HCT116 (cell line): ENCODE measurements at regions not wholly inside any gene's neighbourhood (a gene's known extent, or its start where the extent isn't known, plus 50 kb on each side); places are given as distances from the start of the nearest gene placed in this dataset.
A peak's percentile ranks its signal among the peaks of the same experiment; 100 is the strongest.

Source experiments
- ATAC-seq: fragments of 200-7000 bp; cut with Tn5 transposase; 2 replicates; pipeline ENCODE4 v1.9.1; 2020; ENCODE audit warnings: mild to moderate bottlenecking, moderate library complexity
- BruUV-seq: library from RNA; stranded (reverse); fragments of 400-500 nt; replicated peaks from 2 replicates; lab custom pipeline; 2021; lab: Mats Ljungman, UMichigan
- CTCF ChIA-PET: fragments of 300-600 bp; sonication (Branson Sonifier 250); formaldehyde crosslinking; loops from one replicate; lab custom pipeline; 2021; ENCODE audit warnings: antibody characterized with exemption; lab: Charles Lee
- POLR2A ChIA-PET: fragments of 300-600, 350-600 bp; sonication (Branson Sonifier 250); formaldehyde crosslinking; loops from one replicate; lab custom pipeline; 2021; ENCODE audit warnings: antibody characterized with exemption; lab: Charles Lee
- RAD21 ChIA-PET, 2 experiments: fragments of 300-600 bp; sonication (Branson Sonifier 250); formaldehyde crosslinking; loops; one replicate each; lab custom pipeline; 2023; ENCODE audit warnings: low total read pairs in 2 of 2; ENCODE audit not compliant: uncharacterized antibody in 2 of 2, unreplicated experiment in 2 of 2, low non-redundant PET in 1 of 2; lab: Charles Lee
- DNase-seq: peaks from one replicate; pipeline ENCODE4 v3.0.0-alpha.2; 2010; ENCODE audit warnings: low read depth, low spot score
- H2AFZ ChIP-seq: fragments of 200-600 bp; shearing (Covaris generic), sonication (generic); 2 replicates; pipeline ENCODE4 v1.6.1; 2017; ENCODE audit warnings: low read depth, mixed run types, mixed read lengths, antibody characterized with exemption, low read length; ENCODE audit not compliant: poor library complexity, severe bottlenecking
- H3K27ac ChIP-seq: 2 replicates; pipeline ENCODE4 v1.5.1; 2012; ENCODE audit warnings: low read depth, low read length
- H3K27me3 ChIP-seq: fragments of 200-600 bp; sonication (generic); 2 replicates; pipeline ENCODE4 v1.6.1; 2016; ENCODE audit warnings: mixed run types, low read length, mixed read lengths; ENCODE audit not compliant: insufficient read depth
- H3K36me3 ChIP-seq, 2 experiments: fragments of 200-500 bp in 1 of 2; fragments of 200-600 bp in 1 of 2; sonication (Bioruptor generic) in 1 of 2; sonication (generic) in 1 of 2; 2 replicates each; pipeline versions ENCODE4 v1.5.1 to v1.6.1; 2014 to 2016; ENCODE audit warnings: low read length in 2 of 2, inconsistent platforms in 1 of 2, mixed read lengths in 1 of 2, mixed run types in 1 of 2; ENCODE audit not compliant: insufficient read depth in 2 of 2, control insufficient read depth in 1 of 2
- H3K4me1 ChIP-seq, 2 experiments: fragments of 200-600 bp in 1 of 2; sonication (generic) in 1 of 2; 2 replicates each; pipeline versions ENCODE4 v1.5.1 to v1.6.1; 2012 to 2017; ENCODE audit warnings: low read length in 2 of 2, inconsistent platforms in 1 of 2, mild to moderate bottlenecking in 1 of 2, mixed read lengths in 1 of 2, mixed run types in 1 of 2, moderate library complexity in 1 of 2; ENCODE audit not compliant: insufficient read depth in 2 of 2, control insufficient read depth in 1 of 2
- H3K4me2 ChIP-seq: fragments of 200-600 bp; sonication (generic); 2 replicates; pipeline ENCODE4 v1.6.1; 2017; ENCODE audit warnings: mixed run types, low read length, mixed read lengths
- H3K4me3 ChIP-seq, 2 experiments: fragments of 200-600 bp in 1 of 2; sonication (generic) in 1 of 2; replicated peaks in 1 of 2; 2 replicates each; pipeline ENCODE4 v1.5.1; 2011 to 2016; ENCODE audit warnings: low read length in 2 of 2, control low read depth in 1 of 2, low read depth in 1 of 2, mild to moderate bottlenecking in 1 of 2, mixed read lengths in 1 of 2, mixed run types in 1 of 2
- H3K79me2 ChIP-seq: fragments of 200-600 bp; sonication (generic); 2 replicates; pipeline ENCODE4 v1.6.1; 2017; ENCODE audit warnings: mild to moderate bottlenecking, mixed run types, low read length, moderate library complexity, mixed read lengths; ENCODE audit not compliant: insufficient read depth
- H3K9ac ChIP-seq: fragments of 200-600 bp; sonication (generic); 2 replicates; pipeline ENCODE4 v1.6.1; 2016; ENCODE audit warnings: low read length, mixed read lengths
- H3K9me2 ChIP-seq: fragments of 200-600 bp; sonication (generic), shearing (Covaris generic); 2 replicates; pipeline ENCODE4 v1.6.1; 2017; ENCODE audit warnings: mixed run types, mild to moderate bottlenecking, moderate library complexity; ENCODE audit not compliant: insufficient read depth
- H3K9me3 ChIP-seq, 2 experiments: fragments of 200-500 bp in 1 of 2; fragments of 200-600 bp in 1 of 2; sonication (Bioruptor generic) in 1 of 2; sonication (generic) in 1 of 2; 2 replicates each; pipeline ENCODE4 v1.6.1; 2014 to 2017; ENCODE audit warnings: low read length in 2 of 2, mixed read lengths in 2 of 2, inconsistent platforms in 1 of 2, low read depth in 1 of 2, mild to moderate bottlenecking in 1 of 2, mixed run types in 1 of 2, moderate library complexity in 1 of 2; ENCODE audit not compliant: control insufficient read depth in 1 of 2, insufficient read depth in 1 of 2
- H4K20me1 ChIP-seq: fragments of 200-600 bp; sonication (generic), shearing (Covaris generic); 2 replicates; pipeline ENCODE4 v1.6.1; 2017; ENCODE audit warnings: mixed run types, mild to moderate bottlenecking, moderate library complexity; ENCODE audit not compliant: insufficient read depth
- CBX3 ChIP-seq: IDR thresholded peaks from 2 replicates; pipeline ENCODE4 v1.6.1; 2012; ENCODE audit warnings: low read depth
- CEBPB ChIP-seq: IDR thresholded peaks from 2 replicates; pipeline ENCODE4 v1.6.1; 2012; ENCODE audit warnings: low read depth
- EGR1 ChIP-seq: IDR thresholded peaks from 2 replicates; pipeline ENCODE4 v1.6.1; 2012; ENCODE audit warnings: low read depth
- ELF1 ChIP-seq: IDR thresholded peaks from 2 replicates; pipeline ENCODE4 v1.6.1; 2012; ENCODE audit warnings: low read depth, borderline replicate concordance
- EZH2phosphoT487 ChIP-seq: fragments of 200-600 bp; IDR thresholded peaks from 2 replicates; pipeline ENCODE4 v1.6.1; 2018; ENCODE audit warnings: antibody characterized with exemption, borderline replicate concordance
- FOSL1 ChIP-seq: IDR thresholded peaks from 2 replicates; pipeline ENCODE4 v1.6.1; 2012; ENCODE audit warnings: low read depth
- JUND ChIP-seq: IDR thresholded peaks from 2 replicates; pipeline ENCODE4 v1.6.1; 2012
- POLR2A ChIP-seq: IDR thresholded peaks from 2 replicates; pipeline ENCODE4 v1.7.0; 2011; ENCODE audit warnings: borderline replicate concordance; ENCODE audit not compliant: insufficient read depth, insufficient read length; ENCODE audit errors: extremely low read depth
- RAD21 ChIP-seq: IDR thresholded peaks from 2 replicates; pipeline ENCODE4 v1.6.1; 2012; ENCODE audit warnings: low read depth, mild to moderate bottlenecking
- SIN3A ChIP-seq: IDR thresholded peaks from 2 replicates; pipeline ENCODE4 v1.6.1; 2012; ENCODE audit warnings: low read depth
- SP1 ChIP-seq: IDR thresholded peaks from 2 replicates; pipeline ENCODE4 v1.6.1; 2012; ENCODE audit warnings: low read depth
- TCF7L2 ChIP-seq: IDR thresholded peaks from 2 replicates; pipeline ENCODE4 v1.7.0; 2011; ENCODE audit warnings: borderline replicate concordance, inconsistent platforms; ENCODE audit not compliant: insufficient read depth, insufficient read length; ENCODE audit errors: extremely low read depth
- YY1 ChIP-seq: IDR thresholded peaks from 2 replicates; pipeline ENCODE4 v1.6.1; 2011; ENCODE audit warnings: low read length, low read depth, moderate library complexity, mild to moderate bottlenecking; ENCODE audit not compliant: insufficient replicate concordance; ENCODE audit errors: extremely low read depth
- ZFX ChIP-seq: fragments of 450-650 bp; IDR thresholded peaks from 2 replicates; pipeline ENCODE4 v1.6.1; 2017
- ZNF274 ChIP-seq: fragments of 200-500 bp; sonication (Bioruptor generic); IDR thresholded peaks from 2 replicates; pipeline ENCODE4 v1.6.1; 2014; ENCODE audit warnings: mild to moderate bottlenecking, low read depth, low read length, inconsistent platforms
- intact Hi-C: fragments of 100-400 bp; cut with micrococcal nuclease; formaldehyde crosslinking; loops from 2 replicates; pipeline ENCODE4 v1.10.0; 2022
- TF ChIP-seq, protein P1 (sequence below): IDR thresholded peaks from 2 replicates; pipeline ENCODE4 v1.6.1; 2012
- TF ChIP-seq, protein P2 (sequence below), 3 experiments: fragments of 200-600 bp in 1 of 3; sonication (generic) in 1 of 3; IDR thresholded peaks in 2 of 3; conservative IDR thresholded peaks in 1 of 3; 2 replicates each; pipeline ENCODE4 v1.5.1; 2012 to 2017; ENCODE audit warnings: low read depth in 2 of 3, low read length in 2 of 3, antibody characterized with exemption in 1 of 3, borderline replicate concordance in 1 of 3, control low read depth in 1 of 3, mild to moderate bottlenecking in 1 of 3, mixed read lengths in 1 of 3, mixed run types in 1 of 3, moderate library complexity in 1 of 3; ENCODE audit not compliant: insufficient read depth in 1 of 3

DNA sequence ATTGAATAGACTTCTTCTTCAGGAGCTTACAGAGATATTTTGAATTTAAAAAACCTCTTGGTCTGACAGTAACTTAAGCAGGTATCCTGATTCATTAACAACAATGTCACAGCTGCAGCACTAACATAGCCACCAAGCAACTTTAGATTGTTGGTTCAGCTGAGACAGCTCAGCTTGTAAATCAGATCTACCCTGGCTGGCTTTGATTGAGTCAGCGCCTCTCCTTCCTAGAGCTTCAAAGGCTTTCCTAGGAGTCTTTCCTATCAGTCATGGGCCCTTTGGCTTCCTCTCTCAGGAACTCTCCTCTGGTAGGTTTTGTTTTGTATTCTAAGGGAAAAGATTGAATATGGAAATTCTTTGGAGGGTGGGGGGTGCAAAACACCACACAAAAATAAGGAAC is 70.7 kb upstream of the STEAP4 start:
- ATAC-seq = peak; percentile 85
- H3K27me3 ChIP-seq = no peaks in the 10 kb centered on the region
- no peaks in the 10 kb centered on the region for H4K20me1 ChIP-seq
- intact Hi-C loops = no loop called here
- H3K36me3 ChIP-seq = no peaks in the 10 kb centered on the region
- no peak overlapping the region for H3K9ac ChIP-seq
- RAD21 ChIA-PET = no interaction called here
- DNase-seq = peak; percentile 68
- H3K27ac ChIP-seq = no peak overlapping the region
- no peaks in the 10 kb centered on the region for H3K9me2 ChIP-seq
- no peaks in the 10 kb centered on the region for H3K79me2 ChIP-seq
- H3K9me3 ChIP-seq = no peaks in the 10 kb centered on the region
- no peak overlapping the region for H3K4me3 ChIP-seq
- H3K4me2 ChIP-seq = peak overlapping the region; percentile 25
- CTCF ChIA-PET = no interaction called here
- no peak overlapping the region for H2AFZ ChIP-seq
- BruUV-seq = no TSS peak
- TF ChIP-seq FOSL1 (peak; percentile 49; the same call in 1 of the 2 replicates), SP1 (peak; percentile 46), CEBPB (peak; percentile 20; the same call in 1 of the 2 replicates), CBX3 (peak; percentile 75), JUND (peak; percentile 71), SIN3A (no peak), TCF7L2 (peak; percentile 89)
- TF ChIP-seq, protein P1, sequence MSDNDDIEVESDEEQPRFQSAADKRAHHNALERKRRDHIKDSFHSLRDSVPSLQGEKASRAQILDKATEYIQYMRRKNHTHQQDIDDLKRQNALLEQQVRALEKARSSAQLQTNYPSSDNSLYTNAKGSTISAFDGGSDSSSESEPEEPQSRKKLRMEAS = no peak
- POLR2A ChIA-PET = no interaction called here
- H3K4me1 ChIP-seq = peaks cover 0 to 16% of the 10 kb centered on the region in 2 experiments; a peak in 3 of 4 replicates

DNA sequence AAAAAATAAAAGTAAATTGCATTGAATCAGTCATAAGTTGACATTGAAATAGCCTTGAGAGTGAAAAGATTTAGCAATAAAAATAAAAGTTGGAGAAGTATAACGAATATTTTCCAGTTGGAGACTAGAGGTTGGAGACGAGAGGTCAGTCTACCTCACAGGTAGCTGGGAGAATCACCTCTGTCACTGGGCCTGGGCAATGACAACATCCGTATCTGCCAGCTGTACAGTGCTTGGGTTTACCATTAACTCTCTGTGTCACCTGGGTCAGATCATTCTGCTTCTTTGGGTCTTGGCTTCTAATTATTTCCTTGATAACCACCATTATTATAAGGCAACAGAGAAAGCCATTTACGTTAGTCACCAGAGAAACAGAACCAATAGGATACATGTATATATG is 62.0 kb upstream of the STEAP4 start:
- BruUV-seq = no TSS peak
- no peak for DNase-seq
- Histone ChIP-seq H3K4me3 (no peak overlapping the region), H3K9me3 (no peaks in the 10 kb centered on the region)
- TF ChIP-seq SP1 (no peak), YY1 (no peak), POLR2A (no peak), ELF1 (no peak), EGR1 (no peak), CBX3 (no peak), JUND (no peak), ZFX (no peak), CEBPB (no peak), RAD21 (no peak), ZNF274 (no peak), EZH2phosphoT487 (no peak)
- TF ChIP-seq, protein P2, sequence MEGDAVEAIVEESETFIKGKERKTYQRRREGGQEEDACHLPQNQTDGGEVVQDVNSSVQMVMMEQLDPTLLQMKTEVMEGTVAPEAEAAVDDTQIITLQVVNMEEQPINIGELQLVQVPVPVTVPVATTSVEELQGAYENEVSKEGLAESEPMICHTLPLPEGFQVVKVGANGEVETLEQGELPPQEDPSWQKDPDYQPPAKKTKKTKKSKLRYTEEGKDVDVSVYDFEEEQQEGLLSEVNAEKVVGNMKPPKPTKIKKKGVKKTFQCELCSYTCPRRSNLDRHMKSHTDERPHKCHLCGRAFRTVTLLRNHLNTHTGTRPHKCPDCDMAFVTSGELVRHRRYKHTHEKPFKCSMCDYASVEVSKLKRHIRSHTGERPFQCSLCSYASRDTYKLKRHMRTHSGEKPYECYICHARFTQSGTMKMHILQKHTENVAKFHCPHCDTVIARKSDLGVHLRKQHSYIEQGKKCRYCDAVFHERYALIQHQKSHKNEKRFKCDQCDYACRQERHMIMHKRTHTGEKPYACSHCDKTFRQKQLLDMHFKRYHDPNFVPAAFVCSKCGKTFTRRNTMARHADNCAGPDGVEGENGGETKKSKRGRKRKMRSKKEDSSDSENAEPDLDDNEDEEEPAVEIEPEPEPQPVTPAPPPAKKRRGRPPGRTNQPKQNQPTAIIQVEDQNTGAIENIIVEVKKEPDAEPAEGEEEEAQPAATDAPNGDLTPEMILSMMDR (IDR thresholded peaks at IDR 0.05 in 2 of 3, conservative IDR thresholded peaks at IDR 0.05 in 1 of 3; ENCODE audit: borderline replicate concordance in 1 of 3, insufficient read depth in 1 of 3, low read depth in 2 of 3, low read length in 2 of 3) = no peak
- TF ChIP-seq, all 23 proteins: peak for 0
- Histone ChIP-seq H3K9ac (no peak overlapping the region), H3K4me1 (no peaks in the 10 kb centered on the region), H3K9me2 (no peaks in the 10 kb centered on the region), H2AFZ (no peak overlapping the region), H3K27ac (no peak overlapping the region), H4K20me1 (no peaks in the 10 kb centered on the region), H3K79me2 (no peaks in the 10 kb centered on the region), H3K36me3 (no peaks in the 10 kb centered on the region), H3K4me2 (no peak overlapping the region), H3K27me3 (no peaks in the 10 kb centered on the region)
- POLR2A ChIA-PET = no interaction called here
- RAD21 ChIA-PET = no interaction called here
- ATAC-seq = no peak
- CTCF ChIA-PET = no interaction called here
- intact Hi-C loops = no loop called here
